HG03108 (cell line): ENCODE measurements at regions not wholly inside any gene's neighbourhood (a gene's known extent, or its start where the extent isn't known, plus 50 kb on each side); places are given as distances from the start of the nearest gene placed in this dataset.

Experiments
- ATAC-seq: cut with Tn5 transposase; IDR thresholded peaks from one replicate; pipeline ENCODE4 v1.9.1; 2021; ENCODE audit warnings: moderate library complexity; ENCODE audit not compliant: unreplicated experiment

GRCh38 chr7:25358926-25359325 lies 130.6 kb upstream of the NPVF start:
- no peak for ATAC-seq

DNA sequence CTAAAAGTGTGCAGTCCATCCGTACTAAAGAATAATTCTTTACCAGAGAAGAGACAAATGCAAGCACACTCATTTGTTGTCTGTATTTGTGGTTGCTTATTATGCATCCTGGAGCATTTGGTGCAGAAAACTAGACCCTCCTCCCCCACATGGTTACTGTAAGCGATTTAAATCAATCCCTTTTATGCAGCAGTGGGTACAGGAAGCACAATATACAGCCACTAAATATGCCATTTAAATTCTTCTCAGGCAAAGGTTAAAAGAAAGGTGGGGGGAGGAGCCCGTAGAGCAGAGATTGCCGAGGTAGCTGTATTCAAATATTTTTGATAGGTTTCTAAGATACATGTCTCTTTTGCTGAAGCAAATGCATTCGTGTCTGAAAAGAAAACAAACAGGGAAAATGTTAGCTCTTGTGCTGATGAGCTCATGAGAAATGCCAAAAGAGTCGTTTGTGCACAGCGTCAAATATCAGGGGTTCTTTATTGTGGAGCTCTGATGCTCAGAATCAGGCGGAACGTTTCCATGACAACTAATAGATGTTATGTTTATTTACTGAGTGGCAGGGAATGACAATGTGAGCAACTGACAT lies 131.3 kb upstream of the NPVF start:
- ATAC-seq, result no peak

- no peak for ATAC-seq
Observed at GRCh38 chr7:25360451-25360850, 132.2 kb upstream of the NPVF start.

DNA sequence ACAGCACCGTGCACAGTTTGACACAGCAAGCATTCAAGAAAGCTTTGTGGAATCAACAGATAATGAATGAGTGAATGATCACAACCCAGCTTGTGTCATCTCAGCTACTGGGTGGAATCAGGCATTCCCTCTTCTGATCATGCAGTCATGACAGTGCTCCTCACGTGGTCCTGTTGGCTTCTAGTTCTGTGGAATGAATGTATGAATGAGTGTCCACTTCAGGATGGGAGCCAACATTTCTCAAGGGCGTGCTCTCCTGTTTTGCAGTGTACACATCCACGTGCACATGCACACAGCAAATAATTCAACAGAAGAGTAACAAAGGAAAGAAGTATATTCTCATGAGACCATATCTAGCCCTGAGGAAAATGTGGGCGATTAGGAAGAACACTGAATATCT lies 133.1 kb upstream of the NPVF start:
- ATAC-seq, result no peak

DNA sequence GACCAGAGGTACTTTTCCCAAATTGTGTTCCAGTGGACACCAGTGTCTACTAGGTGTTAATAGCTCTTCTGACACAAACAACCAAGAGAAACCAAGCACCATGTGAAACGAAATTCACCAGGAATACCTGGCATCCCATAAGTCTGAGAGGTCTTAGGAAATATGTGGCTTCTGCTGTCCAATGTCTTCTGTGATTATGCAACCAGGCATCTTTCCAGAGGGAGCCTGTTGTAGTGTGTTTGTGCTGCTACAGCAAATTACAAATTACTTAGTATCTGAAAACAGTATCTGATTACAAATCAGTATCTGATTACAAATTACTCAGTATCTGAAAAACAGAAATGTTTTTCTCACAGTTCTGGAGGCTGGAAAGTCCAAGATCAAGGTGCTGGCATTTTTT lies 133.6 kb upstream of the NPVF start:
- ATAC-seq, result no peak

DNA sequence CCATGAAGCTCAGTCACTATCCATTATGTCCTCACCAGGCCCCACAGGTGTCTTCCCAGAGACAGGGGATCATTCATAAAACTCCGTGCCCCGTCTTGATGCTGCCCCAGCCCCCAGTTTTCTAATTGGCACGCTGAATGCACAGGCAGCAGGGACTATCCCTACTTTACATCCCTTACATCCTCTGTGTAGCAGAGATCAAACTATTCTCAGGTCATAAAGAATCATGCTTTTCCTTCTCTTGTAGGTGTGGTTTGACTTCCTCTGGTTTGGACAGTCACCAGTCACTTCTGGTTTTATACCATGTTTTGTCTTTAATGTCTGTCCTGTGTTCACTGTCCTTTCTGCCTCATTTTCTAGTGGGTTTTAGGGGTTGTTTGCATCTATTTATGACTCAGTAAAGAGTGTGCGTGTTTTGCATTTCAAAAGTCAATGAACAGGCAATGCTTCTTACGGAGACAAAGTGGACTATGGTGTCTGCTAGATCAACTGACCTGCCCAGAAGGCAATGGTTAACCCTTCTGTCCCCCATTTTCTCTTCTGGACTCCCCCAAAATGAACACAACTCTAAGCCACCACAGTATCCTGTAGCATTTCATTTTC lies 140.4 kb upstream of the NPVF start:
- no peak for ATAC-seq

DNA sequence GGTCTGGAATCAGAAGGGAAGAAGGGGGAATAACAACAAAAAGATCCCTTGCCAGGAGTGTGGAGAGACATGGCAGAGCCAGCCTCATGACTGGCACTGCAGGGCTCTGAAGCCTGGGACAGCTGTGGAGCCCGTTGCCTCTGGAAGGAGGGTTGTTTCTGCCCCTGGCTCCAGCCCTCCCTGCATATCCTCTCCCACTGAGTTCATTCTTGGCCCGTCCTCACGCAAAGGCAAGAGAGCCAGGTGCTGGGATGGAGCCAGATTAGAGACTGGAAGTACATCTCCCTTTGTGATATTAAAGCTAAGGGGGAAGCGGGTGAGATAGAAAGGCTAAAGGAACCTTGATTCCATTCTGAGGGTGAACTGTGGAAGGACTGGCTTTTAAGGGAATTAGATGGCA lies 141.5 kb upstream of the NPVF start:
- ATAC-seq, result no peak

- ATAC-seq, result no peak
Observed at GRCh38 chr7:25371972-25372371, 143.7 kb upstream of the NPVF start.

DNA sequence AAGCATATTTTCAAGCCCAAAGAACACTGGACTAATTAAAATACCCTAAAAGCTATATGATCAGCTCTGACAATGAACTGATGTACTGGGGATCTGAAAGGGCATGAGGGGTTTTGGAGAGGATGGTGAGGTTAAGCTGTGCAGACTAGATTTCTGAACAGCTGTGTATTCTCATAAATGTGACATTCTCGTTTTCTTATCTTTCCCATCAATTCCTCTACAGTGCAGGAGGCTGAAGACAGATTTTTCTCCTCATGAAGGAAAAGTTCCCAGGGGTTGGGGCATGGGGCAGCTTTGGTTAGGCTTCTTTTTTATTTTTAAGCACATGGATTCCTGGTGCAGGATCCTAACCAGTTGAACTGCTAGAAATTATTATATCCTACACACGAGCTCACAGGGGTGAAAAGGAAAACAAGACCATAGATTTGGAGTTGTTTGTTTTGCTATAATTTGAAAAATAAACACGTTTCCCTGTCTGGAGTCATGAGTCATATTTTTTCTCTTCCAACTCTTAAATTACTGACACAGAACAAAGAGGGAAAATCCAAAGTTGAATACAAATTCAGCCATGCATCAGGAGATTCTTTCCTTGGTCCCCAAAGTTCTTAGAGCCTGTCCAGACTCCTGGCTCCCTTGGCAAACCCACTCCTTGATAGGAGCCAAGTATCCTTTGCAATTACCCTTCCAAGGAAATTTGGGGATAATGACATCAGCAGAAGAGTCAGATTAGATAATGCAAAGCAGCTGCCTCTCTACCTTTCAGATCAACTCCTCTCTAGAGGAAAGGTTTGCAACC lies 147.7 kb upstream of the NPVF start:
- no peak for ATAC-seq

DNA sequence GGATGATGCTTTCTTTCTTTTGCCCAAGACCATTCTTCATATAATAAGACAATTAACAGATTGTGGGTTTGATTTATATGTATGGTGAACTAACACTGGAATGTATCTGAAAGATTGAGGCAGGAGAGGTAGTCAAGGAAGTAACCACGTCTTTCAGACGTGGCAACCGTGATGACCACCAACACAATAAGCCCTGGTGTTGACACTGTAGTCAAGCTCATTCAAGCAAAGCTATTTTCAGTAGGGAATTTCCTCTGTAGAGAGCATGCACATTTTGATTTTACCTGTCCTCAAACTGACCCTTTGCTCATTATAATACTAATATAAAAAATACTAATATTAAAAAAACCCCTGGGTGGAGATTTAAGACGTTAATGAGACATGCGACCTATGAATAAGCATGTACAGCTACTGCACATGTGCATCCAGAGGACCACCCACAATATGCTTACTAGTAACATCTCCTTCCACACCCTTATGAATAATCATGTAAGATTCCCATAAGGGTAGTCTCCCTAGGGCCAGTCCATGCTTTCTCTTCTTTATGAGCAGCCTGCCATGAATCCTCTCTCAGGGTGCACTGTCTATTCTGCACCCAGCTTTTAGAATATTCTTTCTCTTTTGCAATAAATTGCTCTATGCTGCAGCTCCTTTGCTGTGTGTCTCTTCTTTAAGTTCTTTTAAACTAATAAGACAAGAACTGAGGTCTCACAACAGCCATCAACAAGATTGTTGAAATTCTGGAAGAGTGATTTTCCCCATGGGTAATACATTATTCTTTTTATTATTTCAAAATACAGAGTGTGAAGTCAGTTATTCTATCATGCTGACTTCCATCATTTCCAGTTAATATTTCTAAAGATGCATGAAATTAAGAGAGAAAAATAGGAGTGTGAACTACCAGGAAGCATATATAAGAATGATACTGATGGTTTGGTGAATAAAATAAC lies 151.3 kb upstream of the NPVF start:
- ATAC-seq, result no peak

GRCh38 chr7:25381818-25382589 lies 153.7 kb upstream of the NPVF start:
- no peak for ATAC-seq

DNA sequence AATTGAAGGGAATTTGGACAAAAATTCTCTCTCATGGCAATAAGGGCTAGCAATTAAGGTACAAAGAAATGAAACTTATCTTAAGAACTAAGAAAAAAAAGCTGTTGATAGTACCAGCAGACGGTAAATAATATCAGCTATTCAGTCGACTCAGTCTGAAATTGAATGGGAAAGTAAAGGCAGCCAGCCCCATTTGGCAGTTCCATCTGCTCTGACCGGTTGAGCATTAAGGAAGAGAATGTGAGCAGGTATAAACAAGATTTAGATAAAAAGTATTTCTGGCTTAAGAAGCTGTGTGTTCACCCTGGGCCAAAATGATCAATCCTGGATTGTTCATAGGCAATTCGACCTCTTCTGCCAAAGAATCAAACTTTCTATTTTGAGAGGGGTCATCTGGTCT lies 154.6 kb upstream of the NPVF start:
- no peak for ATAC-seq

DNA sequence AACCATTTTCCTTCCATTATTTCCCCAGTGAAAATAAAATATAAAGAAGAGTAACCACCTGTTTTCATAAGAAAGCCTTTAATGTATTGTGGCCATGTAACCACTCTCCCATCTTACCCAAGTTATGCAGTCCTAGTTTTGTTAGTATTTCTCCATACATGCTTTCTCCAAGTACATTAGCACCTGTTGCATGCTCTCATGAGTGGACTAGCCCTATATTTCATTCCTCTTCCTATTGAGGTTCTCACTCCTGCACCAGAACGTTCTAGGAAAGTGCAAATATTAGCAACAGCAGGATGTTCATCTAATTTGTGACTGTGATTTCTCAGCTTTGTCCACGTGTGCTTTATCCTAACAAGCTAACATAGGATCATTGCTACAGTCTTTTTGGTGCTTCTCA lies 155.1 kb upstream of the NPVF start:
- no peak for ATAC-seq

DNA sequence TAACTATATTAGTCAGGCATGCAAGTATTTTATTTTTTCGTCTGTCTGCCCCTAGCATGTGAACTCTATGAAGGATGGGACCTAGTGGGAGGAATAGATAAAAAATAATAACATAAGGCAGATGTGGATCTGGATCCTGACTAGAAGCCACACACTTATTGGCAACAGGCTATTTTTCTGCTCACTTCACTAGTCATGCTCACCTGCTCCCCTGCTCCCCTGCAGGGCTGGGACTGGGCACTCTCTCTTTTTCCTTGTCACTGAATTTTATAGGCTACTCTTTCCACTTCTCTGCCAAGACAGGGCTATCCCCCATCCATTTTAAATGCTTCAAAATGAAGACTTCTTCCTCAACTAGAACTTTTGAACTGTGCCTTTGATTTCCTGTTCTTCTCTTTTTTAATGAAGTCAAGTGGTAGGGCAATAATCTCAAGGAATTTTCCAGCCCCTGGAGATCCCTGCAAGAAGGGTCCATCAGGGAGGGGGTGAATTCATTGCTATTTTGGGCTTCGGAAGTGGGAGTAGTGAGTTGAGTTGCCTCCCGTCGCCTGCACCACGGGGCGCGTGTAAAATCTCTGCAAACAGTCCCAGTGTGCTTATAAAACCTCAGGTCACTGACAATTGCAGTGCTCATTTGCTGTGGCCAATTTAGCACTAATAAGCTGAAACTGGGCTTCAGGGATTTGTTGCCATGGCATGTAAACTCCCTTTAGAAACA lies 156.7 kb upstream of the NPVF start:
- ATAC-seq, result no peak

- no peak for ATAC-seq
Observed at GRCh38 chr7:25385506-25386136, 157.3 kb upstream of the NPVF start.

DNA sequence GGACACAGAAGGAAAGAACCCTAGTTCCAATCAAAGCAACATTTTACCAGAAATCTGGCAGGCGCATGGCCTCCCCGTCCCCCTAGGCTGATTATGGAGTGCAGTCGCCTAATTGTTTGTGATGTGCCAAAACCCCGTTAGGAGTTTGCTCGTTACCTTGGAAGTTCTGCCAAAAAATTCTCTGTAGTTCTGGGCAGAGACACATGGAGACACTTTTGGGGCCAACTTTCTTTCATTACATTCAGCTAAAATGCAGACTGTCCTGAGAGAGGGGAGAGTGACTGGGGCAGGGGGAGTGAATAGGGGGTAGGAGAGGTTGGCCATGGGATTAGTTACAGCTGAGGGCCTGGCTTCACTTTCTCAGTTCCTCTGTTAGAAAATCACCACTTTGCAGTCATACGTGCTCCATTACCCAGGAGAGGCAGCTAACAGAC lies 158.0 kb upstream of the NPVF start:
- ATAC-seq, result no peak

GRCh38 chr7:25388681-25389080 lies 160.4 kb upstream of the NPVF start:
- no peak for ATAC-seq

DNA sequence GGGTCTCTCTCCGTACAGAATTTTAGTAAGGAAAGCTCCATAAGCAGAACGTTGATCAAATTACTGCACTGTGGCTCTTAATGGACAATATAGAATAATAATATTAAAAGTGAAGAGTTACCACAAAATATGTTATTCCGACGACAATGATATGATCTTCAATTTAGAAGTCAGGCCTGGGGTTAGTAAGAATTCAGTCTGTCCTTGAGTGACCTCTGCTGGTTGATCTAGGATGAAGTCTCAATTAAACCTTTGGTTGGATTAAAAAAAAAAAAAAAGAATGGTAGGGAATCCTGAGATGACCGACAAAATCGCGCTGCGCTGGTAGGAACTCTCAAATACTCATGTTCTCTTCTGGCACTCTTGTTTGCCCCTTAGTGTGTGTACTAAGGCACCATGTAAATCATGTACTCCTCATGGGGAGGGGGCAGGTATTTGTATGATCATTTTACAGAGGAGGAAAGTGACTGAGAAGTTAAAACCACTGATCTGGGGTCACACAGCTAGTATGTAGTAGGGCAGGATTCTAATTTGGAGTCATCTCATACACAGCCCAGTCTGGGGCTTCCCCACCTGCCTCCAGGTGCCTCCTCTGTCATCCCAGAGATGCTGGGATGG lies 161.3 kb upstream of the NPVF start:
- ATAC-seq, result no peak

DNA sequence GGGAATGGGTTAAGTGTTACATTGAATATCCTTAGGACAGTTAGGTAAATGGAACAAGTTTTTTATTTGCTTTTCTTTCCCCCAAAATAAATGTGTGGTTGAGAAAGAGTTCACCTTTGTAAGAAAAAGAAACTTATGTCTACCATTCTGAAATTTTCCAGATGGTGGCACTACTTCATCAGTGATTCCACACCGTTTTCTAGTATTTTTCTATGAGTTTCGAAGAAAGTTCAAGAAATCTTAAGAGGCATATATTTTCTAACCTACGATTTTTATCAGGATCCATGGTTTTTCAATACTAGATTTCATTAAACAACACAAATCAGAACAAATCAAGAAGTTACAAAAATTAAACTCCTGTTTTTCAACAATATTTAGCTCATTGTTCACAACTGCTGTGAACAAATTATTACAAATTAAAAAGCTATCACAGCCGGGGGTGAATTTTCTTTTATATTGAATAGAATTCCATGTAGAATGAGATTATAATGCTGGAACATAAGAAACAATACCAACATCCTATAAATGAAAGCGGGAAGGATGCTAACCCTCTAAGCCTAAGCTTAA lies 163.1 kb upstream of the NPVF start:
- ATAC-seq, result no peak
